GM21526 (cell line): ENCODE measurements at regions not wholly inside any gene's neighbourhood (a gene's known extent, or its start where the extent isn't known, plus 50 kb on each side); places are given as distances from the start of the nearest gene placed in this dataset.

ENCODE experiments used
- ATAC-seq: cut with Tn5 transposase; IDR thresholded peaks from one replicate; pipeline ENCODE4 v1.9.1; 2021; ENCODE audit warnings: moderate library complexity; ENCODE audit not compliant: unreplicated experiment, low FRiP score

GRCh38 chr5:124162767-124163532, 583.5 kb downstream of the ZNF608 start:
- ATAC-seq = no peak

DNA sequence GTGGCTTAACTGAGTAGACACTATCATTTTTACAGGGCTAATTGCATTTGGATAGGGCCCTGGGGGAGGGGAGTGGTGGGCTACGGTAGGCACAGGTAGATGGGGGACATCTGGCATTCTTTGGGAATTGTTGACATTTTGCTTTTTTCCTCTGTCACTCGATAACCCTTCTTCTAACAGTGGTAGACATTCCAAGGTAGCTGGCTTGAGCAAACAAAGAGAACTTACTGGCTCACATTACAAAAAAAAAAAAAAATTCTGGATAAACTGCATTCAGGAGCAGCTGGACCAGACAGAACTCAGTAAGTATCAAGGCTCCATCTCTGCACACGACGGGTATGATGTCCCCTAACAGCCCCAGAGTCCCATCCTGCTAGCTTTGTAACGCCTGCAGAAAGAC, 585.2 kb downstream of the ZNF608 start:
- ATAC-seq = no peak

GRCh38 chr5:124160265-124160664, 586.2 kb downstream of the ZNF608 start:
- no peak for ATAC-seq

DNA sequence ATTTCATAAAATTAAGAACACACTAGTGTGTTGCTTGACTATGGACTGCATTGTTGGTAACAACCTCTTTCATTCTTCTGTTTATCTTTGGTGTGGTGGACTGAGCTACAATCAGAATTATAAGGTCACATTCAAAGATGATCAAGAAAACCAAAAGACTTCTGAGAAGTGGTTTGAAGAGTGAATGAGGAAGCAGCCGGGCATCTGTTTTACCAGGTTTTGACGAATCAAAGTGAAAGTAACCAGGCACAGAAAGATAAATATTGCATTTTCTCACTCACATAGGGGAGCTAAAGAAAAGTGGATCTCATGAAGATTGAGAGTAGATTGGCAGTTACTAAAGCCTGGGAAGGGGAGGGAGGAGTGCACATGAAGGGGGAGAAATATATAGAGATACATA, 589.1 kb downstream of the ZNF608 start:
- peak; percentile 58 for ATAC-seq

GRCh38 chr5:124156415-124156996, 589.9 kb downstream of the ZNF608 start:
- no peak for ATAC-seq

- ATAC-seq = no peak
Measured at GRCh38 chr5:124154714-124155113, 591.7 kb downstream of the ZNF608 start.

DNA sequence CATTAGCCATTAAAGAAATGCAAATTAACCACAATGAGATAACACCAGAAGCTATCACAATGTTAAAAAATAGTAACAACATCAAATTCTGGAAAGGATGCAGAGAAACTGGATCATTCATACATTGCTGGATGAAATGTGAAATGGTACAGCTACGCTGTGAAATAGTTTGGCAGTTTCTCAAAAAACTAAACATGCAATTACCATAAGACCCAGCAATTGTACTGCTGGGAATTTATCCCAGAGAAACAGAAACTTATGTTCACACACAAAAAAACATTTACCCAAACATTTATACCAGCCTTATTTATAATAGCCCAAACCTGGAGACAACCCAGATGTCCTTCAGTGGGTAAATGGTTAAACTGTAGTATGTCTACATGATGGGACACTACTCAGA, 592.9 kb downstream of the ZNF608 start:
- ATAC-seq = no peak

DNA sequence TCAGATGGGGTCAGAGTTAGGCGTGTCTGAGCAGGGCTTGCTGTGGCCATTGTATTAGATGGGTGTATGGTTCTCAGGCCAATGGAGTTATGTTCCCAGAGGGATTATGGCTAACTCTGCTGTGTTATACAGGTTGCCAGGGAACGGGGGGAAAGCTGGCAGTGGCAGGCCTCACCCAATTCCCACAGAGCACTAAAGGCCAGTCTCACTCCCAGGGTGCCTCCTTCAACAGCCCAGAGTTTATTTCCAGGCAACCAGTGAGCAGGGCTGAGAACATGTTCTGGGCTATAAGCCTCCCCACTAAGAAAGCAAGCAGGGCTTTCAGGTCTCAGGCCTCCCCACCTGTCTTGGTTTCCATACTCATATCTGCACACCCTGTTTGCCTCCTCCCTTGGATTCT, 597.9 kb downstream of the ZNF608 start:
- ATAC-seq = no peak

GRCh38 chr5:124140060-124140459, 606.4 kb downstream of the ZNF608 start:
- ATAC-seq = no peak

- no peak for ATAC-seq
Measured at GRCh38 chr5:124139477-124139876, 607.0 kb downstream of the ZNF608 start.

DNA sequence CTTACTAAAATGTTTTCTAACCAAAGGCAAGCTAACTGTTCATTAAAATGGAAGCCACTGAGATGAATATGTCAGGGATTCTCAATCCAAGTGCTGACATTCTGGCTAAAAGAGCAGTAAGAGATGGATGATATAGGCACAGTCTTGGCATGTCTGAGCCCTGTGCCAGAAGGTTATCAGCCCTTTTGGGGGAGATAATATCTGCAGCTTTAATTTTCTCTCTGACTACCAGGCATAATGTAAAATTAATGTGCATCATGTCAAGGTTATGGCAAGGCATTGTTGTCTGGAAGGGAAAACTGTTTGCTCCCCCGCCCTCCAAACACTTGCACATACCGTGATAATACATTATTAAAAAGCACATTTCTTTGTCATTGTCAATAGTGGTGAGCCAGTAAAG, 609.8 kb downstream of the ZNF608 start:
- no peak for ATAC-seq

- ATAC-seq = no peak
Measured at GRCh38 chr5:124134941-124135340, 611.5 kb downstream of the ZNF608 start.

GRCh38 chr5:124133406-124133805, 613.0 kb downstream of the ZNF608 start:
- no peak for ATAC-seq

- no peak for ATAC-seq
Measured at GRCh38 chr5:124132843-124133242, 613.6 kb downstream of the ZNF608 start.

GRCh38 chr5:124131466-124131865, 615.0 kb downstream of the ZNF608 start:
- no peak for ATAC-seq

DNA sequence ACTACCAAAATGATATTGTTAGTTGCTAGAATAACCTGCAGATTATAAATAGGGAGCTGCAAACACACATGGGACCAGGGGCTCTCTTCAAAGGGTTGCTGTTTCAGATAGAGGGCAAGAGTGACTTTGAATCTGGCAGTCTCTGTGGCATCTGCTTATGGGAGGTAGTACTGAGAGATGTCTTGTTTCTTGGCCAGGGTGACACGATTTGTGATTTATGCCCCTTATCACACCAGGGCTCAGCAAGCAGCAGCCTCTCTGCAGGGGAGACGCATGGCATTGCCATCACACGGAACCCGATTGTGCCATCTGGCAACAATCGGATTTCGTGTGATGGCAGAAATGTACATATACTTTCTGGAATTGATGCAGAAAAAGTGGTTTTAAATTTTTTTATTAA, 615.6 kb downstream of the ZNF608 start:
- ATAC-seq = no peak

DNA sequence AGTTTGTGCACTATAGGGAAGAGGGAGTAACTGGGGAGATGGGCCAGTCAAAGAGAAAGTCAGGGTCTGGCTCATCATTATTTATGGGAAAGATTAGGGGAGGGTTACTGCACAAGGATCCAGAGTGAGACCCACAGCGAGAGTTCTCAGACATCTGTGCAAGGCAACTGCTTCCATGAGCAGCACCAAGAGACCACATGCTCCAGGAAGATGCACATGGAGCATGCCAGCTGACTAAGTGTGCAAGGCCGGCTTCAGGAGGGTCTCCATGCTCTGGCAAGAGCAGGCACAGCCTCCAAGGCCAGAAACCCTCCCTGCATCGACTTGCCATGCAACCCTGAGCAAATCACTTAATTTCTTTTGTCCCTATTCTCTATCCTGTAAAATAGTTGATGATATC, 616.9 kb downstream of the CSNK1G3 start:
- no peak for ATAC-seq

DNA sequence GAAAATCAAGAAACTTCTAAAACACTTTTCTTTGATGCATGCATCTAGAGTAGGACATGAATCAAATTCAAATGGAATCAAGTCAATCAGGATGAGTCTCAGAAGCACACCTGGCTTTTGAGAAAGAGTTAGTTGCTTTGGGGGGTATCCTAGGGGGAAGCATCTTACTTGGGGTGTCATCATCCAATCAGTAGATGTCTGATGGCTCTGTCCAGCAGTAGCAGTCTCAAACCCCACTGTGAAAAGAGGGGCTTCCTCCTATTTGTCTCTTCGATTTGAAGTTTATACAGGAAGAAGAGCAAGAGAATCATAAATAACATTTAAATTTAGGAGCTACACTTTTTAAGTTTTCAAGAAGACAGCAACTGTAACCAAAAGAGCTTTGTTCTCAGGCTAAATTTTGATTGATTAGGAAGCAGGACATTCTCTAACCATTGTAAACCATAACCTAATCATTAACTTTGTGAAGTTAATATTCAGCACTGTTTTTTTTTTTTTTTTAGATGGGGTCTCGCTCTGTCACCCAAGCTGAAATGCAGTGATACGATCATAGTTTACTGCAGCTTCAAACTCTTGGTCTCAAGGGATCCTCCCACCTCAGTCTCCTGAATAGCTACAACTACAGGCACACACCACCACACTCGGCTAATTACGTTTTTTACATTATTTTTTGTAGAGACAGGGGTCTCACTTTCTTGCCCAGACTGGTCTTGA, 614.7 kb downstream of the CSNK1G3 start:
- no peak for ATAC-seq

GRCh38 chr5:124124711-124125229, 612.8 kb downstream of the CSNK1G3 start:
- no peak for ATAC-seq

DNA sequence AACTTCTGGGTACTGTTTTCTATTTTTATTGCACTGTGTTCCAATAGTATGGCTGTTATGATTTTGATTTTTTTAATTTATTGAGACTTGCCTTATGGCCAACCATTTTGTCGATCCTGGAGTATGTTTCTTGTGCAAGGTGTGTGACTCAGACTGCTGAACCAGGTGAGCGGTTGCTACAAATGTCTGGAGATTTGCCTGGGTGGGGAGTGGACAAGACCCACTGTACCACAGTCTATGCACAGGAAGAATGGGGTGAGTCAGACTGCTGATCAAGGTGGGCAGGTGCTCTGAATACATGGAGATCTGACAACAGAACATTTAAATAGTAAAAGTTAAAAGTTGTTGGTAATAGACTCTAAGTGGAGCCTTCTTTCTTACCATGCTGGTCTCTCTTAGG, 609.2 kb downstream of the CSNK1G3 start:
- no peak for ATAC-seq

- ATAC-seq = no peak
Measured at GRCh38 chr5:124114911-124115310, 602.9 kb downstream of the CSNK1G3 start.

GRCh38 chr5:124111886-124112285, 599.9 kb downstream of the CSNK1G3 start:
- ATAC-seq = no peak
